Rectal smooth muscle tissue (tissue), 1 donor: ENCODE measurements at regions not wholly inside any gene's neighbourhood (a gene's known extent, or its start where the extent isn't known, plus 50 kb on each side); places are given as distances from the start of the nearest gene placed in this dataset.
"Not testable (repeated sequence)": the region's sequence is repeated elsewhere in the genome, so short reads cannot be mapped to it uniquely, and the experiment has no call there.

ENCODE experiments used
- H3K27ac ChIP-seq: one replicate; pipeline ENCODE4 v1.7.0; 2013; ENCODE audit warnings: low read depth, low read length, inconsistent platforms
- H3K27me3 ChIP-seq: one replicate; pipeline ENCODE4 v1.7.0; 2013; ENCODE audit warnings: low read length; ENCODE audit not compliant: control insufficient read depth, insufficient read depth
- H3K36me3 ChIP-seq: one replicate; pipeline ENCODE4 v1.7.0; 2013; ENCODE audit warnings: low read length; ENCODE audit not compliant: control insufficient read depth, insufficient read depth
- H3K4me1 ChIP-seq: one replicate; pipeline ENCODE4 v1.7.0; 2013; ENCODE audit warnings: low read length; ENCODE audit not compliant: control insufficient read depth, insufficient read depth
- H3K4me3 ChIP-seq: one replicate; pipeline ENCODE4 v1.7.0; 2013; ENCODE audit warnings: low read length
- H3K9ac ChIP-seq: one replicate; pipeline ENCODE4 v1.7.0; 2013; ENCODE audit warnings: low read length

GRCh38 chr2:83966946-83967345 is 492.1 kb downstream of the SUCLG1 start:
- not testable (repeated sequence) for H3K36me3 ChIP-seq, H3K27ac ChIP-seq, H3K27me3 ChIP-seq, H3K4me3 ChIP-seq, H3K9ac ChIP-seq, H3K4me1 ChIP-seq

GRCh38 chr2:83961512-83961911 is 497.6 kb downstream of the SUCLG1 start:
- no peaks in the 10 kb centered on the region for H3K27me3 ChIP-seq
- H3K9ac ChIP-seq: no peak overlapping the region

GRCh38 chr2:83960371-83960770 is 498.7 kb downstream of the SUCLG1 start:
- Histone ChIP-seq H3K9ac (no peak overlapping the region), H3K4me1 (no peaks in the 10 kb centered on the region), H3K27ac (no peak overlapping the region), H3K27me3 (no peaks in the 10 kb centered on the region), H3K4me3 (no peak overlapping the region), H3K36me3 (no peaks in the 10 kb centered on the region)

More at GRCh38 chr2:83961512-83961911, 497.6 kb downstream of the SUCLG1 start:
- Histone ChIP-seq H3K27ac (no peak overlapping the region), H3K4me3 (no peak overlapping the region), H3K36me3 (no peaks in the 10 kb centered on the region), H3K4me1 (no peaks in the 10 kb centered on the region)

- no peaks in the 10 kb centered on the region for H3K36me3 ChIP-seq
- H3K27ac ChIP-seq: no peak overlapping the region
- no peaks in the 10 kb centered on the region for H3K27me3 ChIP-seq
- no peak overlapping the region for H3K4me3 ChIP-seq
- no peaks in the 10 kb centered on the region for H3K4me1 ChIP-seq
- no peak overlapping the region for H3K9ac ChIP-seq
Measured at GRCh38 chr2:83959266-83959665, 499.8 kb downstream of the SUCLG1 start.

GRCh38 chr2:83956991-83957390 is 502.1 kb downstream of the SUCLG1 start:
- Histone ChIP-seq H3K4me3 (no peak overlapping the region), H3K36me3 (no peaks in the 10 kb centered on the region)

GRCh38 chr2:83953697-83954096 is 505.4 kb downstream of the SUCLG1 start:
- Histone ChIP-seq H3K27ac (no peak overlapping the region), H3K36me3 (no peaks in the 10 kb centered on the region), H3K4me3 (no peak overlapping the region), H3K4me1 (no peaks in the 10 kb centered on the region), H3K9ac (no peak overlapping the region), H3K27me3 (no peaks in the 10 kb centered on the region)

More at GRCh38 chr2:83956991-83957390, 502.1 kb downstream of the SUCLG1 start:
- Histone ChIP-seq H3K27ac (no peak overlapping the region), H3K4me1 (no peaks in the 10 kb centered on the region), H3K27me3 (no peaks in the 10 kb centered on the region), H3K9ac (no peak overlapping the region)

GRCh38 chr2:83951378-83951947 is 507.6 kb downstream of the SUCLG1 start:
- Histone ChIP-seq H3K4me3 (no peak overlapping the region), H3K36me3 (no peaks in the 10 kb centered on the region), H3K27me3 (no peaks in the 10 kb centered on the region), H3K27ac (no peak overlapping the region), H3K4me1 (no peaks in the 10 kb centered on the region), H3K9ac (no peak overlapping the region)

GRCh38 chr2:83949361-83949760 is 509.7 kb downstream of the SUCLG1 start:
- no peaks in the 10 kb centered on the region for H3K27me3 ChIP-seq
- no peak overlapping the region for H3K9ac ChIP-seq
- no peak overlapping the region for H3K4me3 ChIP-seq
- no peaks in the 10 kb centered on the region for H3K36me3 ChIP-seq
- H3K27ac ChIP-seq: no peak overlapping the region
- no peaks in the 10 kb centered on the region for H3K4me1 ChIP-seq

- H3K36me3 ChIP-seq: no peaks in the 10 kb centered on the region
- no peaks in the 10 kb centered on the region for H3K27me3 ChIP-seq
- no peaks in the 10 kb centered on the region for H3K4me1 ChIP-seq
- H3K4me3 ChIP-seq: no peak overlapping the region
- no peak overlapping the region for H3K9ac ChIP-seq
- H3K27ac ChIP-seq: no peak overlapping the region
Measured at GRCh38 chr2:83944191-83944590, 514.9 kb downstream of the SUCLG1 start.

- Histone ChIP-seq H3K9ac (no peak overlapping the region), H3K4me3 (no peak overlapping the region), H3K27me3 (no peaks in the 10 kb centered on the region), H3K27ac (no peak overlapping the region), H3K4me1 (no peaks in the 10 kb centered on the region), H3K36me3 (no peaks in the 10 kb centered on the region)
Measured at GRCh38 chr2:83943265-83943664, 515.8 kb downstream of the SUCLG1 start.

- Histone ChIP-seq H3K36me3 (no peaks in the 10 kb centered on the region), H3K4me1 (no peaks in the 10 kb centered on the region), H3K4me3 (no peak overlapping the region), H3K27ac (no peak overlapping the region), H3K27me3 (no peaks in the 10 kb centered on the region), H3K9ac (no peak overlapping the region)
Measured at GRCh38 chr2:83941886-83942285, 517.2 kb downstream of the SUCLG1 start.

- no peaks in the 10 kb centered on the region for H3K36me3 ChIP-seq
- H3K9ac ChIP-seq: no peak overlapping the region
- H3K4me3 ChIP-seq: no peak overlapping the region
- no peaks in the 10 kb centered on the region for H3K27me3 ChIP-seq
- no peaks in the 10 kb centered on the region for H3K4me1 ChIP-seq
- no peak overlapping the region for H3K27ac ChIP-seq
Measured at GRCh38 chr2:83933749-83934148, 525.3 kb downstream of the SUCLG1 start.

GRCh38 chr2:83923531-83923930 is 535.5 kb downstream of the SUCLG1 start:
- H3K9ac ChIP-seq: no peak overlapping the region
- H3K36me3 ChIP-seq: no peaks in the 10 kb centered on the region
- no peaks in the 10 kb centered on the region for H3K4me1 ChIP-seq
- no peak overlapping the region for H3K27ac ChIP-seq
- H3K4me3 ChIP-seq: no peak overlapping the region
- no peaks in the 10 kb centered on the region for H3K27me3 ChIP-seq
